Heart left ventricle (tissue), 16 donors: ENCODE measurements at regions not wholly inside any gene's neighbourhood (a gene's known extent, or its start where the extent isn't known, plus 50 kb on each side); places are given as distances from the start of the nearest gene placed in this dataset.
A peak's percentile ranks its signal among the peaks of the same experiment; 100 is the strongest.

Experiments
- ATAC-seq, 4 donors: fragments of 200-7000 bp; cut with Tn5 transposase; one replicate each; pipeline ENCODE4 v1.9.1; 2020 to 2022; ENCODE audit warnings: moderate library complexity in 4 of 4, mild to moderate bottlenecking in 3 of 4, moderate number of reproducible peaks in 1 of 4
- DNase-seq, 5 donors: peaks; one replicate each; pipeline ENCODE4 v3.0.0-alpha.2; 2020
- H3K27ac ChIP-seq, 12 donors: fragments of 200-600 bp; sonication (generic) in 4 of 12; one replicate each; pipeline versions ENCODE4 v1.5.0 to v1.8.0; 2016 to 2022; ENCODE audit warnings: mild to moderate bottlenecking in 2 of 12
- H3K27me3 ChIP-seq, 9 donors: fragments of 200-600 bp; sonication (generic) in 2 of 9; one replicate each; pipeline versions ENCODE4 v1.5.1 to v1.8.0; 2016 to 2022; ENCODE audit warnings: mild to moderate bottlenecking in 3 of 9
- H3K36me3 ChIP-seq, 9 donors: fragments of 200-600 bp; sonication (generic) in 2 of 9; one replicate each; pipeline versions ENCODE4 v1.5.0 to v1.8.0; 2018 to 2022; ENCODE audit warnings: mild to moderate bottlenecking in 2 of 9
- H3K4me1 ChIP-seq, 12 donors: fragments of 200-600 bp; sonication (generic) in 4 of 12; one replicate each; pipeline versions ENCODE4 v1.5.0 to v1.8.0; 2016 to 2022; ENCODE audit warnings: mild to moderate bottlenecking in 3 of 12
- H3K4me3 ChIP-seq, 12 donors: fragments of 200-600 bp; sonication (generic) in 4 of 12; one replicate each; pipeline versions ENCODE4 v1.5.0 to v1.8.0; 2017 to 2022; ENCODE audit warnings: mild to moderate bottlenecking in 9 of 12, moderate library complexity in 4 of 12
- H3K9me3 ChIP-seq, 12 donors: fragments of 200-600 bp; sonication (generic) in 4 of 12; one replicate each; pipeline versions ENCODE4 v1.5.0 to v1.8.0; 2016 to 2022; ENCODE audit warnings: mild to moderate bottlenecking in 1 of 12
- POLR2A ChIP-seq, 2 donors: fragments of 450-650 bp; IDR thresholded peaks; one replicate each; pipeline ENCODE4 v1.6.1; 2017; ENCODE audit warnings: antibody characterized with exemption in 2 of 2, mild to moderate bottlenecking in 2 of 2, moderate library complexity in 2 of 2
- WGBS, 4 donors: extraction: QIAGEN DNeasy Blood & Tissue Kit in 2 of 4; methylation state at CpG; one replicate each; pipeline versions ENCODE4 v1.1.5 to v1.1.7; 2013 to 2018; 5-methylcytosine and 5-hydroxymethylcytosine counted together
- intact Hi-C, 10 donors: fragments of 100-400 bp; cut with DNase I; formaldehyde crosslinking; loops; one replicate each; pipeline versions ENCODE4 v1.11.1 to v1.14.2; 2022
- TF ChIP-seq, protein P1 (sequence below), 12 donors: fragments of 200-600 bp; sonication (generic) in 4 of 12; IDR thresholded peaks; one replicate each; pipeline versions ENCODE4 v1.5.0 to v1.8.0; 2018 to 2022; ENCODE audit warnings: antibody characterized with exemption in 12 of 12, mild to moderate bottlenecking in 5 of 12
- donor health status: ischemic (EF 13 %, LVEDD 7.1; RV severe dilation, severe dysfunction).
- donor health status: healthy with polysubstance abuse.
- donor health status: DM: no; HTN: yes; CAD: no.
- donor health status: DM: no; HTN: no; CAD: no.
- donor health status: ischemic (EF 25% LVEDD 6.9; RV normal size, moderate dysfunction).
- donor health status: ischemic (EF 25% LVEDD 5.7; RV mildly dilated, moderate dysfunction).
- donor health status: healthy.
- donor health status: DM: yes; HTN: yes; CAD: no.
- donor health status: ischemic (EF 35%, LVEDD 5.7; RV mildly dilated, moderate dysfunction).
- donor health status: nonischemic (EF 11% LVEDD 7.7; RV severe dilation, severe dysfunction).
- donor health status: DM: yes; HTN: yes; CAD: no.
- donor health status: PGD.
- donor health status: ischemic (EF 29% LVEDD 5.4; RV normal size, mild dysfunction).
- donor health status: nonischemic (EF 23%, LVEDD 6.1; RV moderate dilation, normal function).

DNA sequence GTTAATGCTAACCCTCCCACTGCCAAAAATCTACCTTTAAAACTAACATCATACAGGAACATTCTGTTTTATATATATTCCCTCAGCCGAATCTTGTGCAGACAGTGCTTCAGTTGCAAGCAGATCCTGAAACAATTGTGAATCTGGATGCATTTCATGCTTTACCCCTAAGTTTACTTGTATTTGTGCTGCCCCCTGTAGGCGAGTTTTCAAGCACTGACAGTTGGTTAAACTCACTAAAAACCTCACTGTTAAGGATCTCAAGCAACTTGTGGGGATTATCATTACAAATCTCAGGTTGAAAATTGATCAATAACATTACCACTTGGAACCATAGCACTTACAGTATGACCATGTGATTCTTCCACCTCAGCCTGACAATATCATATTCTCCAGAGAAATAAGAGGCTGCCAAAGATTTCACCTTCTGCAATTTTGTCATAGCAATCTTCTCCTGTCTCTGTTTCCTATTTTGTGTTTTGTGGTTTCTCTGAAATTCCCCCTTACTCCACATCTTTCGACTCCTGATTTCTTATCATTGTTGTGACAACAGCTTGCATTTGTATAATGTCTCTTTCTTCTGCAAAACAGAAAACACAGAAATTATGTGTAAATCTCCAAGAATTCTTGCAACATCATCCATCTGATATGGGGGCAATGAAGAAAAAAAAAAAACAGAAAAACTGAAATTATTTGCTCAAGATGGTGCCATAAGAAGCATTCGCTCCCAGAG, 354.6 kb upstream of the SETBP1 start:
- H3K36me3 ChIP-seq: no peaks in the 10 kb centered on the region
- no peak overlapping the region for H3K27ac ChIP-seq
- H3K4me1 ChIP-seq: no peaks in the 10 kb centered on the region
- DNase-seq: peak in 4 of 5 donors; percentile 25 to 54 (median 34)
- TF ChIP-seq, protein P1, sequence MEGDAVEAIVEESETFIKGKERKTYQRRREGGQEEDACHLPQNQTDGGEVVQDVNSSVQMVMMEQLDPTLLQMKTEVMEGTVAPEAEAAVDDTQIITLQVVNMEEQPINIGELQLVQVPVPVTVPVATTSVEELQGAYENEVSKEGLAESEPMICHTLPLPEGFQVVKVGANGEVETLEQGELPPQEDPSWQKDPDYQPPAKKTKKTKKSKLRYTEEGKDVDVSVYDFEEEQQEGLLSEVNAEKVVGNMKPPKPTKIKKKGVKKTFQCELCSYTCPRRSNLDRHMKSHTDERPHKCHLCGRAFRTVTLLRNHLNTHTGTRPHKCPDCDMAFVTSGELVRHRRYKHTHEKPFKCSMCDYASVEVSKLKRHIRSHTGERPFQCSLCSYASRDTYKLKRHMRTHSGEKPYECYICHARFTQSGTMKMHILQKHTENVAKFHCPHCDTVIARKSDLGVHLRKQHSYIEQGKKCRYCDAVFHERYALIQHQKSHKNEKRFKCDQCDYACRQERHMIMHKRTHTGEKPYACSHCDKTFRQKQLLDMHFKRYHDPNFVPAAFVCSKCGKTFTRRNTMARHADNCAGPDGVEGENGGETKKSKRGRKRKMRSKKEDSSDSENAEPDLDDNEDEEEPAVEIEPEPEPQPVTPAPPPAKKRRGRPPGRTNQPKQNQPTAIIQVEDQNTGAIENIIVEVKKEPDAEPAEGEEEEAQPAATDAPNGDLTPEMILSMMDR (IDR thresholded peaks at IDR 0.05): peak; percentile 27 to 59 (median 42)
- no peak for TF ChIP-seq POLR2A (IDR thresholded peaks at IDR 0.05)
- intact Hi-C loops: loop anchor here in 6 of 10 donors (2.0 to 10.0 kb wide), 8 partner anchors 191 to 705 kb away; no protein-coding TSS in a partner anchor
- H3K9me3 ChIP-seq: peaks cover 0 to 6% (median 0%) of the 10 kb centered on the region in 12 donors
- WGBS, 4 donors: 41 to 51% (median 45%) methylated on average over 4 of the region's 4 CpGs
- H3K27me3 ChIP-seq: no peaks in the 10 kb centered on the region
- H3K4me3 ChIP-seq: no peak overlapping the region
- ATAC-seq: no peak

DNA sequence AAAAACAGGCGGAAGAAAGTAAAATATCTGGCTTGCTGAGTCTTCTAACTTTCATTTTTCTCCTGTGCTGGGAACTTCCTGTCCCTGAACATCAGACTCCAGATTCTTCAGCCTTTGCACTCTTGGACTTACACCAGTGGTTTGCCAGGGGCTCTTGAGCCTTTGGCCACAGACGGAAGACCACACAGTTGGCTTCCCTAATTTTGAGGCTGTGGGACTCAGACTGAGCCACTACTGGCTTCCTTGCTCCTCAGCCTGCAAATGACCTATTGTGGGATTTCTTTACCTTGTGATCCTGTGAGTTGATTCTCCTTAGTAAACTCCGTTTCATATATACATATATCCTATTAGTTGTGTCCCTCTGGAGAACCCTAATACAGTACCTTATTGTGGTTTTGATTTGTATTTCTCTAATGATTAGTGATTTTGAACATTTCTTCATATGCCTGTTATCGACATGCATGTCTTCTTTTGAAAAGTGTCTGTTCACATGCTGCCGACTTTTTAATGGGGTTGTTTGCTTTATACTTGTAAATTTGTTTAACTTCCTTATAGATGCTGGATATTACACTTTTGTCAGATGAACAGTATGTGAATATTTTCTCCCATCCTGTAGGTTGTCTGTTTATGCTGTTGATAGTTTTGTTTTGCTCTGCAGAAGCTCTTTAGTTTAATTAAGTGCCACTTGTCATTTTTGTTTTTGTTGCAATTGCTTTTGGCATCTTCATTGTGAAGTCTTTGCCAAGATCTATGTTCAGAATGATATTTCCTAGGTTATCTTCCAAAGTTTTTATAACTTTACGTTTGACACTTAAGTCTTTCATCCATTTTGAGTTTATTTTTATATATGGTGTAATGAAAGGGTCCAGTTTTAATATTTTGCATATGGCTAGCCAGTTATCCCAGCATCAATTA, 348.8 kb upstream of the SETBP1 start:
- ATAC-seq: no peak
- TF ChIP-seq POLR2A (IDR thresholded peaks at IDR 0.05): no peak
- TF ChIP-seq, protein P1 (IDR thresholded peaks at IDR 0.05): no peak
- DNase-seq: no peak
- peaks cover 0 to 11% (median under 1%) of the 10 kb centered on the region in 12 donors for H3K9me3 ChIP-seq
- WGBS, 4 donors: 74 to 81% (median 77%) methylated on average over 6 of the region's 6 CpGs
- no peaks in the 10 kb centered on the region for H3K36me3 ChIP-seq
- H3K27ac ChIP-seq: no peak overlapping the region
- no peaks in the 10 kb centered on the region for H3K27me3 ChIP-seq
- no peaks in the 10 kb centered on the region for H3K4me1 ChIP-seq
- intact Hi-C loops: no loop called here
- no peak overlapping the region for H3K4me3 ChIP-seq

DNA sequence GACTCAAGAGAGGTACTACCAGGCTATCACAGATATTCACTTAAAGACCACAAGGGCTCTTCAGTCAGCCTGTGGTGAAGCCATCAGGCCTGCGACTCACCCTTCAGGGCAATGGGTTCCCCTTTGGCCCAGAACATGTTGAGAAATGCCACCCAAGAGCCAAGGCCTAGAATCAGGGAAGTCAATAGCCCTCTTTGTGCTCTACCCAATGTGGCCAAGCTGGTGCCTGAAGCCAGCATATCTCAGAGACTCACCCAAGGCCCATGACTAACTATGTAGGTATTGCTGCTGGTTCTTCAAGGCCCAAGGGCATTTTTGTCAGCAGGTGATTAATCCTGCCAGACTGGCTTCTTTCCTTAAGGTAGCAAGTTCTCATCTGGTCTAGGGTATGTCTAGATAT, 338.9 kb upstream of the SETBP1 start:
- Histone ChIP-seq H3K27me3 (no peaks in the 10 kb centered on the region), H3K4me1 (peaks cover 0 to 6% (median 0%) of the 10 kb centered on the region in 12 donors), H3K9me3 (peaks cover 0 to 29% (median 8%) of the 10 kb centered on the region in 12 donors), H3K36me3 (no peaks in the 10 kb centered on the region), H3K4me3 (no peak overlapping the region), H3K27ac (no peak overlapping the region)
- DNase-seq (no peak), ATAC-seq (no peak)
- TF ChIP-seq, protein P1 (IDR thresholded peaks at IDR 0.05): no peak
- TF ChIP-seq POLR2A (IDR thresholded peaks at IDR 0.05): no peak
- 64 to 92% (median 86%) methylated on average over 1 of the region's 1 CpG for WGBS, 4 donors
- intact Hi-C loops: no loop called here

DNA sequence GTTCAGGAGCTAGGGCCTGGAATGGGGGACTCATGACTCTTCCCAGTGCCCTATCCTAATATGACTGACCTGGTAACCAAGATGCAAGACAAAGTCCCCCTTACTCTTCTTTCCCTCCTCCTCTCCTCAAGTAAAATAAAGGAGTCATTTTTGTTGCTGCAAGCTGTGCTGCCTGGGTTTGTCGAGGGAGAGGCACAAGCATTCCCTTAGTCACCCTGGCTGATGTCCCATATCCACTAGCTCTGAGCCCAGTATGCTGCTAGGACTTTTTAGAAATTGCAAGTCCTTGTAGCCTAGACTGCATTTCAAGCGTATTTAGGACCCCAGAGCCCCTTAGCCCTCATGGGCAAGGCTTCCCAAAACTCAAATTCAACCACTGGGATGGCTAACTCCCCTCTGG, 338.5 kb upstream of the SETBP1 start:
- intact Hi-C loops: no loop called here
- Histone ChIP-seq H3K27me3 (no peaks in the 10 kb centered on the region), H3K27ac (no peak overlapping the region), H3K4me3 (no peak overlapping the region), H3K36me3 (no peaks in the 10 kb centered on the region), H3K4me1 (peaks cover 0 to 6% (median 0%) of the 10 kb centered on the region in 12 donors), H3K9me3 (peaks cover 0 to 25% (median 8%) of the 10 kb centered on the region in 12 donors)
- WGBS, 4 donors: 74 to 80% (median 77%) methylated on average over 2 of the region's 2 CpGs
- TF ChIP-seq, protein P1 (IDR thresholded peaks at IDR 0.05): no peak
- DNase-seq (no peak), ATAC-seq (no peak)
